ENCODE measurements at regions not wholly inside any gene's neighbourhood (a gene's known extent, or its start where the extent isn't known, plus 50 kb on each side); places are given as distances from the start of the nearest gene placed in this dataset.
"Not testable (repeated sequence)": the region's sequence is repeated elsewhere in the genome, so short reads cannot be mapped to it uniquely, and the experiment has no call there.

- H3K27me3 ChIP-seq; H3K27ac ChIP-seq; H3K4me1 ChIP-seq; H3K9me3 ChIP-seq; H3K4me3 ChIP-seq; H3K36me3 ChIP-seq; DNase-seq (ENCODE audit: low spot score): not testable (repeated sequence)
Measured at GRCh38 chr11:3493152-3493551, 114.2 kb upstream of the ZNF195 start.

- not testable (repeated sequence) for DNase-seq (ENCODE audit: low spot score); H3K27ac ChIP-seq; H3K4me3 ChIP-seq; H3K4me1 ChIP-seq; H3K9me3 ChIP-seq; H3K27me3 ChIP-seq; H3K36me3 ChIP-seq
- TF ChIP-seq CTCF (IDR thresholded peaks at IDR 0.05): peak in 1 of 2 donors; percentile 13
Measured at GRCh38 chr11:3488003-3488402, 109.1 kb upstream of the ZNF195 start.

- not testable (repeated sequence) for H3K4me1 ChIP-seq; H3K27ac ChIP-seq; DNase-seq (ENCODE audit: low spot score); H3K9me3 ChIP-seq; H3K4me3 ChIP-seq; H3K36me3 ChIP-seq; H3K27me3 ChIP-seq
Measured at GRCh38 chr11:3485737-3486136, 106.8 kb upstream of the ZNF195 start.

GRCh38 chr11:3476937-3477885, 98.3 kb upstream of the ZNF195 start:
- not testable (repeated sequence) for H3K36me3 ChIP-seq; H3K4me1 ChIP-seq; H3K9me3 ChIP-seq; H3K27ac ChIP-seq; H3K27me3 ChIP-seq; DNase-seq (ENCODE audit: low spot score); H3K4me3 ChIP-seq

GRCh38 chr11:3476084-3476936, 97.4 kb upstream of the ZNF195 start:
- H3K4me3 ChIP-seq; H3K4me1 ChIP-seq; H3K27ac ChIP-seq; H3K27me3 ChIP-seq; DNase-seq (ENCODE audit: low spot score); H3K36me3 ChIP-seq; H3K9me3 ChIP-seq: not testable (repeated sequence)
- TF ChIP-seq CTCF (IDR thresholded peaks at IDR 0.05): peak; percentile 15 to 37

- H3K27me3 ChIP-seq; H3K36me3 ChIP-seq; DNase-seq (ENCODE audit: low spot score); H3K27ac ChIP-seq; H3K9me3 ChIP-seq; H3K4me3 ChIP-seq; H3K4me1 ChIP-seq: not testable (repeated sequence)
Measured at GRCh38 chr11:3468963-3469362, 90.0 kb upstream of the ZNF195 start.

GRCh38 chr11:3467599-3467998, 88.7 kb upstream of the ZNF195 start:
- not testable (repeated sequence) for H3K36me3 ChIP-seq

GRCh38 chr11:3455666-3456065, 76.7 kb upstream of the ZNF195 start:
- H3K27ac ChIP-seq; H3K36me3 ChIP-seq; H3K4me3 ChIP-seq; H3K4me1 ChIP-seq; DNase-seq (ENCODE audit: low spot score); H3K27me3 ChIP-seq; H3K9me3 ChIP-seq: not testable (repeated sequence)

More at GRCh38 chr11:3467599-3467998, 88.7 kb upstream of the ZNF195 start:
- not testable (repeated sequence) for H3K4me1 ChIP-seq; H3K9me3 ChIP-seq; H3K4me3 ChIP-seq; H3K27ac ChIP-seq; DNase-seq (ENCODE audit: low spot score); H3K27me3 ChIP-seq
